Vagina (tissue), 2 donors: ENCODE measurements at regions not wholly inside any gene's neighbourhood (a gene's known extent, or its start where the extent isn't known, plus 50 kb on each side); places are given as distances from the start of the nearest gene placed in this dataset.

ENCODE experiments used
- CTCF ChIP-seq, 3 experiments: fragments of 450-650 bp in 2 of 3; fragments of 200-600 bp in 1 of 3; sonication (generic) in 1 of 3; IDR thresholded peaks; one replicate each; pipeline ENCODE4 v1.5.1; 2017 to 2019; ENCODE audit warnings: antibody characterized with exemption in 3 of 3, mild to moderate bottlenecking in 2 of 3, moderate library complexity in 2 of 3
- POLR2A ChIP-seq, 2 donors: fragments of 450-650 bp; IDR thresholded peaks; one replicate each; pipeline ENCODE4 v1.6.1; 2017; ENCODE audit warnings: antibody characterized with exemption in 2 of 2, mild to moderate bottlenecking in 2 of 2, moderate library complexity in 2 of 2
- POLR2AphosphoS5 ChIP-seq, 2 donors: sonication (generic); formaldehyde crosslinking; IDR thresholded peaks; one replicate each; pipeline ENCODE4 v1.9.0; 2017; ENCODE audit warnings: antibody characterized with exemption in 2 of 2, mild to moderate bottlenecking in 2 of 2, low read depth in 1 of 2; ENCODE audit not compliant: insufficient read depth in 1 of 2

- no peak for TF ChIP-seq CTCF (IDR thresholded peaks at IDR 0.05)
- no peak for TF ChIP-seq POLR2A (IDR thresholded peaks at IDR 0.05)
- no peak for TF ChIP-seq POLR2AphosphoS5 (IDR thresholded peaks at IDR 0.05; ENCODE audit: insufficient read depth in 1 of 2, low read depth in 1 of 2)
Observed at GRCh38 chrX:1932231-1932630, 317.4 kb downstream of the ASMT start.
